ENCODE measurements at regions not wholly inside any gene's neighbourhood (a gene's known extent, or its start where the extent isn't known, plus 50 kb on each side); places are given as distances from the start of the nearest gene placed in this dataset.

GRCh38 chr17:62905233-62905632, 60.8 kb upstream of the TANC2 start:
- Histone ChIP-seq H3K4me3 (ENCODE audit: low read depth in 1 of 3, low read length in 3 of 3) (no peak overlapping the region), H3K27me3 (ENCODE audit: control insufficient read depth in 4 of 4, insufficient read depth in 4 of 4, low read length in 3 of 4) (peaks cover 0 to 2% (median 0%) of the 10 kb centered on the region in 4 donors), H3K36me3 (ENCODE audit: control insufficient read depth in 4 of 4, insufficient read depth in 3 of 4, low read depth in 1 of 4, low read length in 3 of 4) (no peaks in the 10 kb centered on the region), H3K27ac (ENCODE audit: low read depth in 1 of 2, low read length in 2 of 2) (no peak overlapping the region), H3K9ac (ENCODE audit: low read depth in 1 of 2, low read length in 2 of 2) (no peak overlapping the region), H3K4me1 (ENCODE audit: control insufficient read depth in 4 of 4, insufficient read depth in 4 of 4, low read length in 3 of 4) (no peaks in the 10 kb centered on the region), H3K9me3 (ENCODE audit: control insufficient read depth in 4 of 4, low read length in 3 of 4) (no peaks in the 10 kb centered on the region)
- DNase-seq (ENCODE audit: low spot score), result no peak
- no peak for TF ChIP-seq HNF4G (IDR thresholded peaks at IDR 0.05)
- no peak for TF ChIP-seq RXRA (IDR thresholded peaks at IDR 0.05)
- TF ChIP-seq GABPA (IDR thresholded peaks at IDR 0.05 in 1 of 2, conservative IDR thresholded peaks at IDR 0.05 in 1 of 2), result no peak
- TF ChIP-seq, protein P1, sequence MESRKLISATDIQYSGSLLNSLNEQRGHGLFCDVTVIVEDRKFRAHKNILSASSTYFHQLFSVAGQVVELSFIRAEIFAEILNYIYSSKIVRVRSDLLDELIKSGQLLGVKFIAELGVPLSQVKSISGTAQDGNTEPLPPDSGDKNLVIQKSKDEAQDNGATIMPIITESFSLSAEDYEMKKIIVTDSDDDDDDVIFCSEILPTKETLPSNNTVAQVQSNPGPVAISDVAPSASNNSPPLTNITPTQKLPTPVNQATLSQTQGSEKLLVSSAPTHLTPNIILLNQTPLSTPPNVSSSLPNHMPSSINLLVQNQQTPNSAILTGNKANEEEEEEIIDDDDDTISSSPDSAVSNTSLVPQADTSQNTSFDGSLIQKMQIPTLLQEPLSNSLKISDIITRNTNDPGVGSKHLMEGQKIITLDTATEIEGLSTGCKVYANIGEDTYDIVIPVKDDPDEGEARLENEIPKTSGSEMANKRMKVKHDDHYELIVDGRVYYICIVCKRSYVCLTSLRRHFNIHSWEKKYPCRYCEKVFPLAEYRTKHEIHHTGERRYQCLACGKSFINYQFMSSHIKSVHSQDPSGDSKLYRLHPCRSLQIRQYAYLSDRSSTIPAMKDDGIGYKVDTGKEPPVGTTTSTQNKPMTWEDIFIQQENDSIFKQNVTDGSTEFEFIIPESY (IDR thresholded peaks at IDR 0.05), result no peak
- TF ChIP-seq HNF4A (conservative IDR thresholded peaks at IDR 0.05), result no peak
- TF ChIP-seq NR2F2 (IDR thresholded peaks at IDR 0.05), result no peak
- TF ChIP-seq, protein P2, sequence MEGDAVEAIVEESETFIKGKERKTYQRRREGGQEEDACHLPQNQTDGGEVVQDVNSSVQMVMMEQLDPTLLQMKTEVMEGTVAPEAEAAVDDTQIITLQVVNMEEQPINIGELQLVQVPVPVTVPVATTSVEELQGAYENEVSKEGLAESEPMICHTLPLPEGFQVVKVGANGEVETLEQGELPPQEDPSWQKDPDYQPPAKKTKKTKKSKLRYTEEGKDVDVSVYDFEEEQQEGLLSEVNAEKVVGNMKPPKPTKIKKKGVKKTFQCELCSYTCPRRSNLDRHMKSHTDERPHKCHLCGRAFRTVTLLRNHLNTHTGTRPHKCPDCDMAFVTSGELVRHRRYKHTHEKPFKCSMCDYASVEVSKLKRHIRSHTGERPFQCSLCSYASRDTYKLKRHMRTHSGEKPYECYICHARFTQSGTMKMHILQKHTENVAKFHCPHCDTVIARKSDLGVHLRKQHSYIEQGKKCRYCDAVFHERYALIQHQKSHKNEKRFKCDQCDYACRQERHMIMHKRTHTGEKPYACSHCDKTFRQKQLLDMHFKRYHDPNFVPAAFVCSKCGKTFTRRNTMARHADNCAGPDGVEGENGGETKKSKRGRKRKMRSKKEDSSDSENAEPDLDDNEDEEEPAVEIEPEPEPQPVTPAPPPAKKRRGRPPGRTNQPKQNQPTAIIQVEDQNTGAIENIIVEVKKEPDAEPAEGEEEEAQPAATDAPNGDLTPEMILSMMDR (IDR thresholded peaks at IDR 0.05; ENCODE audit: low read depth, low read length, missing input control), result no peak
- no peak for TF ChIP-seq MAX (IDR thresholded peaks at IDR 0.05)
- WGBS, result 91% methylated on average over 4 of the region's 4 CpGs

DNA sequence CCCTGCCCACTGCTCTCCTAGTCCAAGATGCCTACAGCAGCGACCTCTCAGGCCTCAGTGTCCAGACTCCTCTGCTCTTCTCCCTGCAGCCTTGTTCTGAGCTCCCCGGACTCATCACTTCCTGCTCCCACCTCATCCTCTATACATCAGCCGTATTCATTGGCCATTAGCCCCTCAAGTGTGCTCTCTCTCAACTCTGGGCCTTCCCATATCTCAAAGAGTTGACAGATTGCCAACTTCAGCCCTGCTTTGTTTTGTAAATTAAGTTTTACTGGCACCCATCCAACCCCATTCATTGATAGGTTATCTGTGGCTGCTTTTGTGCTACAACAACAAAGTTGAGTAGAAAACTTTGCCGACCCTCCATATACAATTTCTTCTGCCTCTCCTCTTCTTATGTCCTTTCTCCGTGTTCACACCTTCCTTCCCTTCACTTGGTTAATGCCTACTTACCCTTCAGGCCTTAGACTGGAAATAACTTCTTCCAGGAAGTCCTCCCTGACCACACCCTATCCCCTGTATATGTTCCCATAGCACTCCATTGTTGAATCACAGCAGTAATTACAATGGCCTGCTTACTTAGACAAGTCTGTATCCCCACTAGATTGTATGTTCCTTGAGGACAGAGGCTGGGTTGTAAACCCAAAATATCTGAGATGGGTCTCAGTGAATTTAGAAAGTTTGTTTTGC, 63.4 kb upstream of the TANC2 start:
- DNase-seq (ENCODE audit: low spot score), result no peak
- Histone ChIP-seq H3K27ac (ENCODE audit: low read depth in 1 of 2, low read length in 2 of 2) (no peak overlapping the region), H3K36me3 (ENCODE audit: control insufficient read depth in 4 of 4, insufficient read depth in 3 of 4, low read depth in 1 of 4, low read length in 3 of 4) (no peaks in the 10 kb centered on the region), H3K9me3 (ENCODE audit: control insufficient read depth in 4 of 4, low read length in 3 of 4) (no peaks in the 10 kb centered on the region), H3K9ac (ENCODE audit: low read depth in 1 of 2, low read length in 2 of 2) (no peak overlapping the region), H3K4me1 (ENCODE audit: control insufficient read depth in 4 of 4, insufficient read depth in 4 of 4, low read length in 3 of 4) (no peaks in the 10 kb centered on the region), H3K4me3 (ENCODE audit: low read depth in 1 of 3, low read length in 3 of 3) (no peak overlapping the region), H3K27me3 (ENCODE audit: control insufficient read depth in 4 of 4, insufficient read depth in 4 of 4, low read length in 3 of 4) (peaks cover 0 to 2% (median 0%) of the 10 kb centered on the region in 4 donors)
- TF ChIP-seq, protein P3, sequence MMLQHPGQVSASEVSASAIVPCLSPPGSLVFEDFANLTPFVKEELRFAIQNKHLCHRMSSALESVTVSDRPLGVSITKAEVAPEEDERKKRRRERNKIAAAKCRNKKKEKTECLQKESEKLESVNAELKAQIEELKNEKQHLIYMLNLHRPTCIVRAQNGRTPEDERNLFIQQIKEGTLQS (IDR thresholded peaks at IDR 0.05), result no peak
- TF ChIP-seq HNF4G (IDR thresholded peaks at IDR 0.05), result no peak
- TF ChIP-seq, protein P4, sequence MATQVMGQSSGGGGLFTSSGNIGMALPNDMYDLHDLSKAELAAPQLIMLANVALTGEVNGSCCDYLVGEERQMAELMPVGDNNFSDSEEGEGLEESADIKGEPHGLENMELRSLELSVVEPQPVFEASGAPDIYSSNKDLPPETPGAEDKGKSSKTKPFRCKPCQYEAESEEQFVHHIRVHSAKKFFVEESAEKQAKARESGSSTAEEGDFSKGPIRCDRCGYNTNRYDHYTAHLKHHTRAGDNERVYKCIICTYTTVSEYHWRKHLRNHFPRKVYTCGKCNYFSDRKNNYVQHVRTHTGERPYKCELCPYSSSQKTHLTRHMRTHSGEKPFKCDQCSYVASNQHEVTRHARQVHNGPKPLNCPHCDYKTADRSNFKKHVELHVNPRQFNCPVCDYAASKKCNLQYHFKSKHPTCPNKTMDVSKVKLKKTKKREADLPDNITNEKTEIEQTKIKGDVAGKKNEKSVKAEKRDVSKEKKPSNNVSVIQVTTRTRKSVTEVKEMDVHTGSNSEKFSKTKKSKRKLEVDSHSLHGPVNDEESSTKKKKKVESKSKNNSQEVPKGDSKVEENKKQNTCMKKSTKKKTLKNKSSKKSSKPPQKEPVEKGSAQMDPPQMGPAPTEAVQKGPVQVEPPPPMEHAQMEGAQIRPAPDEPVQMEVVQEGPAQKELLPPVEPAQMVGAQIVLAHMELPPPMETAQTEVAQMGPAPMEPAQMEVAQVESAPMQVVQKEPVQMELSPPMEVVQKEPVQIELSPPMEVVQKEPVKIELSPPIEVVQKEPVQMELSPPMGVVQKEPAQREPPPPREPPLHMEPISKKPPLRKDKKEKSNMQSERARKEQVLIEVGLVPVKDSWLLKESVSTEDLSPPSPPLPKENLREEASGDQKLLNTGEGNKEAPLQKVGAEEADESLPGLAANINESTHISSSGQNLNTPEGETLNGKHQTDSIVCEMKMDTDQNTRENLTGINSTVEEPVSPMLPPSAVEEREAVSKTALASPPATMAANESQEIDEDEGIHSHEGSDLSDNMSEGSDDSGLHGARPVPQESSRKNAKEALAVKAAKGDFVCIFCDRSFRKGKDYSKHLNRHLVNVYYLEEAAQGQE (IDR thresholded peaks at IDR 0.05), result no peak
- 68% methylated on average over 5 of the region's 5 CpGs for WGBS
